AG10803 (cell line): ENCODE measurements at regions not wholly inside any gene's neighbourhood (a gene's known extent, or its start where the extent isn't known, plus 50 kb on each side); places are given as distances from the start of the nearest gene placed in this dataset.
A peak's percentile ranks its signal among the peaks of the same experiment; 100 is the strongest.
"Not testable (repeated sequence)": the region's sequence is repeated elsewhere in the genome, so short reads cannot be mapped to it uniquely, and the experiment has no call there.

Experiments
- DNase-seq: peaks from one replicate; pipeline ENCODE4 v3.0.0; 2010; ENCODE audit warnings: low read depth
- H3K4me3 ChIP-seq: 2 replicates; pipeline ENCODE4 v1.5.1; 2011; ENCODE audit warnings: mild to moderate bottlenecking, low read length, control low read depth
- CTCF ChIP-seq: conservative IDR thresholded peaks from 2 replicates; pipeline ENCODE4 v1.5.1; 2011; ENCODE audit warnings: mild to moderate bottlenecking, low read length, control low read depth, inconsistent platforms

DNA sequence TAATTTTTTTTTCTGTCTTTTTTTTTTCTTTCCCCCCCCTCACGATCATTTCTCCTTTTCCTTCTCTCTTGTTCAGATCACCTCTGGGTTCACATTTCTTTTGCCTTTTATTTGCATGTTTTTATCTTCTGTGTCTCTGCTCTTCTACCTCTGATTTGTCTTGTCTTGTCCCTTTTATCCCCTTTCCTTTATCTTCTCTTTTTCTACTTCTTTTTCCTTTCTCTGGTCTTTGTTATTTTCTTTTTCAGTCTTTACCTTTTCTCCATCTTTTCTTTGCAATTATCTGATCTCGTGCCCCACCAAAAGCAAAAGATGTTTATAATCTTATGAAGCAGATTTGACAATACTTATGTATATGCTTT, 77.8 kb upstream of the RAP1B start:
- no peak for TF ChIP-seq CTCF
- DNase-seq = no peak
- H3K4me3 ChIP-seq = no peak overlapping the region

DNA sequence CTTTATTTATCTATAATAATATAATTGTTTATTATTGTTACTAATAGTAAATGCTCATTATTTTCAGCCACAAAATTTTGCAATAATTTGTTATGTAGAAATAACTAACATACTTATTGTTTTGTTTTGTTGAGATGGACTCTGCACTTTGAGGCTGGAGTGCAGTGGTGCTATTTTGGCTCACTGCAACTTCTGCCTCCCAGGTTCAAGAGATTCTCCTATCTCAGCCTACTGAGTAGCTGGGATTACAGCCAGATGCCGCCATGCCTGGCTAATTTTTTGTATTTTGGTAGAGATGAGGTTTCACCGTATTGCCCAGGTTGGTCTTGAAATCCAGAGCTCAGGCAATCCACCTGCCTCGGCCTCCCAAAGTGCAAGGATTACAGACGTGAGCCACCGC, 76.6 kb upstream of the RAP1B start:
- no peak overlapping the region for H3K4me3 ChIP-seq
- TF ChIP-seq CTCF = no peak
- DNase-seq = no peak

GRCh38 chr12:68536885-68537485, 73.7 kb upstream of the RAP1B start:
- no peak overlapping the region for H3K4me3 ChIP-seq
- no peak for DNase-seq
- no peak for TF ChIP-seq CTCF

DNA sequence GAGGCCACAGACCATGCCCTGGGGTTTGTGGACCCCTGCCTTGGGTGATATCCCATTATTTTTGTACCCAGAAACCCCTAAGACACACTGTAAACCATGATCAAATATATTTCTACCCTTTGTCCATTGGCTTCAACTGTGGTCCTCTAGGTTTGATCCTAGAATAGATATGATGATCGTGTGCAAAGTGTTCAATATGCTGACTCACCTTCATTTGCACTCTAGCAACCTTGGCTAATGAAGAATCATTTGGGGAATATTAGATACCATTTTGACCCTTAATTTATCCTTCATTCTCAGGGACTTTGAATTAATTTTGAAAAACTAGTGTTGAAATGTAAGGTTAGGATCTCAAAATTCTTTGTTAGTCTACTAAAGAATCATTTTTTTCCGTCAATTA, 73.1 kb upstream of the RAP1B start:
- no peak for DNase-seq
- TF ChIP-seq CTCF = no peak
- H3K4me3 ChIP-seq = no peak overlapping the region

DNA sequence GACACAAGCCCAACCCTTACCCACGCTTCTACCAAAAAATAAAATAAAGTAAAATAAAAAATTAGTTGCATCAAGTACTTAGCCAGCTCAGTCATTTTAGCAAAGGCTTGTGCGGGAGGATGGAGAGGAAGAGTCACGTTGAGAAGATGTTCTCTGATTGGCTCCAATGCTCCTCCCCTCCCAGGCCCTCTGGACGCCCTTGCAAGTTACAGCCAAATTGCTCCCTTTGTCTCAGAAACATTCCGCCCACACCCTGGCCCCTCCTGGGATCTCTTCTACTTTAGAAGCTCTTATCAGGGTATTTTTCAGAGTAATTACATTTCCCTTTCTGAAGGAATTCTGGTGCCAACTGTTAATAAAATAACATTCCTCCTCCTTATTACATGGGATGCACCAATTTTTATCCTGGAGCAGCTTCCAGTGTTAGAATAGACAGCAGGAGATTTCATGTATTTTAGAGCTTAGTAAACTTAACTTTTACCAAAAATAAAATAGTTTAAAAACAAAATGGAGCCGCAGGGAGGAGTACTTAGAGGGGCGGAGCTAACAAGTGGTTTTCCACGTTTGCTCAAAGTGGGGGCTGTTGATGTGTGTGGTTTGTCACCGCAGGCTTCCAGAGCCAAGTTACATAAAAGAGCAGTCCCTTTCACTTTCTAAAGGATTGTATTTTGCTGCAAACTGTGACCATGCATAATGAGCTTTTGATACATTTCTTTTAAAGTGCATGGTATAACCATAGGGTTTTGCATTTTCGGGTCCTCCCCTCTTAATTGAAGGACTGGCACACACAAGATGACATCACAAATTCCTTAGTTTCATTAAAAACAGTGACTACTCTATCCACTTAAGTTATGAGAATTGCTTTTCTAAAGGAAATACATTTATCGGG, 71.7 kb upstream of the RAP1B start:
- TF ChIP-seq CTCF = no peak
- H3K4me3 ChIP-seq = peak overlapping the region; percentile 18
- peak; percentile 67 for DNase-seq

DNA sequence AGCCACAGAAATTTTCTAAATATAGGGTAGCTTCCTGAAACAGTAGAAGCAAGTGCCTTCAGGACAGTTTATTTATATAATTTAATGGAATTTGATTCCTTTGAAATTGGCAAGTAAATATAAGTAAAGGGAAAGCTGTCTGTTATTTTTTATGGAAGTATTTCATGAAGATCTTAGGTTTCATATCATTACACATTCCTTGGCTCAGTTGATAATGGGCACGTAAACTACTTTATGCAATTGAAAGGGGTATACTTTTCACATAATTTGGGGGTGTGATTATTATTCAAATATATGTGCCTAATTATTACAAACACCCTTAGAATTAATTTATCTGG, 71.1 kb upstream of the RAP1B start:
- no peak overlapping the region for H3K4me3 ChIP-seq
- DNase-seq = no peak
- TF ChIP-seq CTCF = no peak

DNA sequence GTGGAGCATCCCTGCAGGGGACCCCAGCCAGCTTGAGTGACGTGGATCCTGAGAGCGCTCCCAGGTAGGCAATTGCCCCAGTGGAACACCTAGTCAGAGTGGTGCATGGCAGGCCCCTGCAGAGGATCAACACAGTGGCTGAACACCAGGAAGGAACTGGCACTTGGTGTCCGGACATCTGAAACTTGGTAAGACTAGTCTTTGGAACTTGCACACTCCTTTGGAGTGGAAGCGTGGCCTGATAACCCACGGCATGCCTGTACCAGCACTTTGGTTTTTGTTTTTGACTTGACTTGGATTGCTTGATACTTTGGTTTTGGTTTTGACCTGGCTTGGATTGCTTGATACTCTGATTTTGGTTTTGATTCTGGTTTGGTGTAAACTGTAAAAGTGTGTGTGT, 69.9 kb upstream of the RAP1B start:
- DNase-seq, H3K4me3 ChIP-seq: not testable (repeated sequence)

DNA sequence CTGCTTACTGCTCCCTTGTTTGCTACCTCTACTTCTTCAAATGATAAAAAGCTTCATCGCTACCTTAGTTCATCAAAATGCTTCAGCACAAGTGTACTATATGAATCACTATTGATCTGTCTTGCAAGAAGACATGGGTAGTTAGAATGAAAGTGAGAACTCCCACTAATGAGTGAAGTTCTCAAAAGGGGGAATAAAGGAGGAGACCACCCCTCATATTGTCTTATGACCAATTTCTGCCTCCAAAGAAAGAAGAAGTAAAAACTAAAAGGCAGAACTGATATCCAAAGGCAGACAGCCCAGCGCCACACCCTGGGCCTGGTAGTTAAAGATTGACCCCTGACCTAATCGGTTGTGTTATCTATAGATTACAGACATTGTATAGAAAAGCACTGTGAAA, 63.4 kb upstream of the RAP1B start:
- H3K4me3 ChIP-seq, DNase-seq: not testable (repeated sequence)

GRCh38 chr12:68552605-68553195, 58.0 kb upstream of the RAP1B start:
- not testable (repeated sequence) for H3K4me3 ChIP-seq, DNase-seq
